ENCODE measurements at regions not wholly inside any gene's neighbourhood (a gene's known extent, or its start where the extent isn't known, plus 50 kb on each side); places are given as distances from the start of the nearest gene placed in this dataset.

DNA sequence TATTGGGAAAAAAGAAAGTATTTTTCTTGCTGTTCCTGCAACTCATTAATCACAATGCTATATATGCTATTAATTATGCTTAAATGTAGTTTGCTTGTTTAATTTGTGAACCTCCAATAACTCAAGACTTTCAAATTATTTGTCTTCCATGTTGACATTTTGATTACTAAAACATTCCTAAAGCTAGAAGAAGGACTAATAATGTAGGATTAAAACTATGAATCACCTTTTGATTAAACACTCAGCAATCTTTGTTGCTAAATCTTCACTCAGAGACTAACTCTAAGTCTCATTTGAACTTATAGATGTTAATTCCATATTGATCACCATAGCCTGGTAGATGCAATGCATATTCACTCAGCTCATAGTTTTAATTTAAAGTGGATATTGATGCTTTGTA, 524.6 kb upstream of the ZEB2 start:
- TF ChIP-seq, protein P1, sequence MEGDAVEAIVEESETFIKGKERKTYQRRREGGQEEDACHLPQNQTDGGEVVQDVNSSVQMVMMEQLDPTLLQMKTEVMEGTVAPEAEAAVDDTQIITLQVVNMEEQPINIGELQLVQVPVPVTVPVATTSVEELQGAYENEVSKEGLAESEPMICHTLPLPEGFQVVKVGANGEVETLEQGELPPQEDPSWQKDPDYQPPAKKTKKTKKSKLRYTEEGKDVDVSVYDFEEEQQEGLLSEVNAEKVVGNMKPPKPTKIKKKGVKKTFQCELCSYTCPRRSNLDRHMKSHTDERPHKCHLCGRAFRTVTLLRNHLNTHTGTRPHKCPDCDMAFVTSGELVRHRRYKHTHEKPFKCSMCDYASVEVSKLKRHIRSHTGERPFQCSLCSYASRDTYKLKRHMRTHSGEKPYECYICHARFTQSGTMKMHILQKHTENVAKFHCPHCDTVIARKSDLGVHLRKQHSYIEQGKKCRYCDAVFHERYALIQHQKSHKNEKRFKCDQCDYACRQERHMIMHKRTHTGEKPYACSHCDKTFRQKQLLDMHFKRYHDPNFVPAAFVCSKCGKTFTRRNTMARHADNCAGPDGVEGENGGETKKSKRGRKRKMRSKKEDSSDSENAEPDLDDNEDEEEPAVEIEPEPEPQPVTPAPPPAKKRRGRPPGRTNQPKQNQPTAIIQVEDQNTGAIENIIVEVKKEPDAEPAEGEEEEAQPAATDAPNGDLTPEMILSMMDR (IDR thresholded peaks at IDR 0.05) = no peak
- TF ChIP-seq EZH2 (IDR thresholded peaks at IDR 0.05; ENCODE audit: borderline replicate concordance, insufficient read depth, low read depth, low read length, poor library complexity, severe bottlenecking) = no peak
